ENCODE measurements at regions not wholly inside any gene's neighbourhood (a gene's known extent, or its start where the extent isn't known, plus 50 kb on each side); places are given as distances from the start of the nearest gene placed in this dataset.

GRCh38 chr18:76721207-76721996, 101.0 kb upstream of the ZNF236 start:
- no peak for TF ChIP-seq CTCF (IDR thresholded peaks at IDR 0.05)
- ATAC-seq (ENCODE audit: low FRiP score) (no peak), DNase-seq (ENCODE audit: low spot score) (no peak)

- ATAC-seq (ENCODE audit: low FRiP score) (no peak), DNase-seq (ENCODE audit: low spot score) (no peak)
- no peak for TF ChIP-seq CTCF (IDR thresholded peaks at IDR 0.05)
These were observed 101.7 kb upstream of the ZNF236 start for GRCh38 chr18:76720683-76721082.

DNA sequence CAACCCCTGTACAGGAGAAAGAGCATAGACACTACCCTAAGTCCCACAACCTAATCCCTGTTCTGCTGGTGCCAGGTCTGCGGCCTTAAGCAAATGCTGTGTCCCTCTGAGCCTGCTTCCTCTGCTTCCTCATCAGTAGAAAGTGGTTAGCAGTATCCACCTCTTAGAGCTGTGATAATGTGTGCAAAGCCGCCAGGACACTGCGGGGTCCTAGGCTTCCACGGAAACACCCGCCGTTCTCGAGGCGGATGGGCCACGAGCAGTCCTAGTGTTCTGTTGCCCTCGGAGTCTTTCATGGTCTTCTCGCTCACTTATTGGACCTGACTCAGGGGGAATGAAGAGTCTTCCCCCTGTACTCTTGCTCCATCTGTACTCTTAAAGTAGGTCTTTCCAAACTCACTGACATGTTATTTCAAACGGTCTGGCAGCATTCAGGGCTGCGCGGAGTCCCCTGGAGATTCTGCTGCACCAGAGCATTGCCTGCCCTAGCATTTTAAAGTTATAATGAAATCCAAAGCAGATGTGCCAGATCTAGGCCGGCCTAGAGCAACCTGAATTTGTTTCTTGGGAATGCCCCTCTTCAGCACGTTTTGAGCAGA, 107.2 kb upstream of the ZNF236 start:
- no peak for ATAC-seq (ENCODE audit: low FRiP score)
- DNase-seq (ENCODE audit: low spot score) = no peak
- TF ChIP-seq CTCF (IDR thresholded peaks at IDR 0.05) = no peak

- no peak for TF ChIP-seq CTCF (IDR thresholded peaks at IDR 0.05)
- ATAC-seq (ENCODE audit: low FRiP score) (no peak), DNase-seq (ENCODE audit: low spot score) (no peak)
These were observed 108.9 kb upstream of the ZNF236 start for GRCh38 chr18:76713432-76713831.

GRCh38 chr18:76712511-76713140, 109.7 kb upstream of the ZNF236 start:
- ATAC-seq (ENCODE audit: low FRiP score) (no peak), DNase-seq (ENCODE audit: low spot score) (no peak)
- TF ChIP-seq CTCF (IDR thresholded peaks at IDR 0.05) = no peak

GRCh38 chr18:76710646-76711520, 111.5 kb upstream of the ZNF236 start:
- DNase-seq (ENCODE audit: low spot score) (no peak), ATAC-seq (ENCODE audit: low FRiP score) (no peak)
- no peak for TF ChIP-seq CTCF (IDR thresholded peaks at IDR 0.05)

All from omental fat pad (tissue), 3 donors.